Naive B cell (primary cell): ENCODE measurements at regions not wholly inside any gene's neighbourhood (a gene's known extent, or its start where the extent isn't known, plus 50 kb on each side); places are given as distances from the start of the nearest gene placed in this dataset.
A peak's percentile ranks its signal among the peaks of the same experiment; 100 is the strongest.

Experiments used
- ATAC-seq, 2 donors: fragments of 150-1000 bp; cut with Tn5 transposase; 2 replicates each; pipeline ENCODE4 v1.10.0; 2021; ENCODE audit warnings: low read depth in 2 of 2, mild to moderate bottlenecking in 2 of 2, moderate library complexity in 2 of 2
- DNase-seq: peaks from one replicate; pipeline ENCODE4 v3.0.0; 2022
- H3K27ac Mint-ChIP-seq, 6 donors: one replicate each; pipeline ENCODE4 v1.8.0; 2020 to 2022; ENCODE audit warnings: mild to moderate bottlenecking in 6 of 6, mixed read lengths in 6 of 6, moderate library complexity in 5 of 6, inconsistent platforms in 2 of 6
- H3K27me3 Mint-ChIP-seq, 3 donors: one replicate each; pipeline ENCODE4 v1.8.0; 2021 to 2022; ENCODE audit warnings: mixed read lengths in 3 of 3, mild to moderate bottlenecking in 1 of 3
- H3K36me3 Mint-ChIP-seq, 2 donors: one replicate each; pipeline ENCODE4 v1.8.0; 2020 to 2022; ENCODE audit warnings: mixed read lengths in 2 of 2, inconsistent platforms in 1 of 2, mild to moderate bottlenecking in 1 of 2
- H3K4me1 Mint-ChIP-seq, 3 donors: one replicate each; pipeline ENCODE4 v1.8.0; 2020 to 2022; ENCODE audit warnings: mixed read lengths in 3 of 3, inconsistent platforms in 1 of 3, mild to moderate bottlenecking in 1 of 3, moderate library complexity in 1 of 3
- H3K4me3 Mint-ChIP-seq, 8 donors: one replicate each; pipeline ENCODE4 v1.8.0; 2020 to 2022; ENCODE audit warnings: mild to moderate bottlenecking in 8 of 8, mixed read lengths in 8 of 8, moderate library complexity in 8 of 8, inconsistent platforms in 2 of 8
- H3K9me3 Mint-ChIP-seq, 7 donors: one replicate each; pipeline ENCODE4 v1.8.0; 2020 to 2022; ENCODE audit warnings: mixed read lengths in 7 of 7, mild to moderate bottlenecking in 5 of 7, inconsistent platforms in 2 of 7, moderate library complexity in 1 of 7

- ATAC-seq (no peak), DNase-seq (no peak)
- no peaks in the 10 kb centered on the region for H3K9me3 Mint-ChIP-seq
- H3K4me1 Mint-ChIP-seq: no peaks in the 10 kb centered on the region
- H3K4me3 Mint-ChIP-seq: peak overlapping the region in 1 of 8 donors; percentile 25
- H3K27ac Mint-ChIP-seq: no peak overlapping the region
- peaks cover 0 to 30% (median 11%) of the 10 kb centered on the region in 3 donors for H3K27me3 Mint-ChIP-seq
- H3K36me3 Mint-ChIP-seq: no peaks in the 10 kb centered on the region
Observed at GRCh38 chr17:62875296-62875695, 67.2 kb upstream of the MARCHF10 start.

GRCh38 chr17:62871291-62871690, 63.2 kb upstream of the MARCHF10 start:
- Mint-ChIP-seq H3K27ac (no peak overlapping the region), H3K36me3 (no peaks in the 10 kb centered on the region), H3K4me1 (no peaks in the 10 kb centered on the region), H3K9me3 (no peaks in the 10 kb centered on the region), H3K27me3 (peaks cover 9 to 53% (median 29%) of the 10 kb centered on the region in 3 donors), H3K4me3 (no peak overlapping the region)
- no peak for ATAC-seq
- DNase-seq: no peak

- no peak for DNase-seq
- H3K9me3 Mint-ChIP-seq: no peaks in the 10 kb centered on the region
- peaks cover 10 to 50% (median 29%) of the 10 kb centered on the region in 3 donors for H3K27me3 Mint-ChIP-seq
- no peak overlapping the region for H3K27ac Mint-ChIP-seq
- no peak for ATAC-seq
- H3K4me1 Mint-ChIP-seq: no peaks in the 10 kb centered on the region
- H3K36me3 Mint-ChIP-seq: no peaks in the 10 kb centered on the region
- H3K4me3 Mint-ChIP-seq: no peak overlapping the region
Observed at GRCh38 chr17:62870552-62870971, 62.4 kb upstream of the MARCHF10 start.

- DNase-seq (no peak), ATAC-seq (no peak)
- Mint-ChIP-seq H3K27ac (peak overlapping the region in 1 of 6 donors; percentile 7), H3K36me3 (no peaks in the 10 kb centered on the region), H3K9me3 (peaks cover 0 to 3% (median 0%) of the 10 kb centered on the region in 7 donors), H3K27me3 (peaks cover 14 to 50% (median 26%) of the 10 kb centered on the region in 3 donors), H3K4me3 (no peak overlapping the region), H3K4me1 (no peaks in the 10 kb centered on the region)
Observed at GRCh38 chr17:62870030-62870541, 62.0 kb upstream of the MARCHF10 start.

GRCh38 chr17:62868723-62869122, 60.6 kb upstream of the MARCHF10 start:
- ATAC-seq: no peak
- Mint-ChIP-seq H3K27me3 (peaks cover 14 to 38% (median 18%) of the 10 kb centered on the region in 3 donors), H3K27ac (no peak overlapping the region), H3K36me3 (no peaks in the 10 kb centered on the region), H3K9me3 (peaks cover 0 to 3% (median 0%) of the 10 kb centered on the region in 7 donors), H3K4me1 (no peaks in the 10 kb centered on the region), H3K4me3 (no peak overlapping the region)
- no peak for DNase-seq

- H3K4me3 Mint-ChIP-seq: no peak overlapping the region
- DNase-seq (no peak), ATAC-seq (no peak)
- H3K36me3 Mint-ChIP-seq: no peaks in the 10 kb centered on the region
- H3K27me3 Mint-ChIP-seq: peaks cover 14 to 42% (median 18%) of the 10 kb centered on the region in 3 donors
- H3K9me3 Mint-ChIP-seq: peaks cover 0 to 3% (median 0%) of the 10 kb centered on the region in 7 donors
- H3K27ac Mint-ChIP-seq: no peak overlapping the region
- no peaks in the 10 kb centered on the region for H3K4me1 Mint-ChIP-seq
Observed at GRCh38 chr17:62868008-62868407, 59.9 kb upstream of the MARCHF10 start.

GRCh38 chr17:62867303-62867702, 59.2 kb upstream of the MARCHF10 start:
- no peak for ATAC-seq
- Mint-ChIP-seq H3K27me3 (peaks cover 14 to 42% (median 18%) of the 10 kb centered on the region in 3 donors), H3K4me3 (no peak overlapping the region), H3K4me1 (no peaks in the 10 kb centered on the region), H3K27ac (no peak overlapping the region), H3K9me3 (peaks cover 0 to 3% (median 0%) of the 10 kb centered on the region in 7 donors), H3K36me3 (no peaks in the 10 kb centered on the region)
- no peak for DNase-seq

GRCh38 chr17:62866471-62866870, 58.4 kb upstream of the MARCHF10 start:
- H3K4me3 Mint-ChIP-seq: no peak overlapping the region
- H3K9me3 Mint-ChIP-seq: peaks cover 0 to 3% (median 0%) of the 10 kb centered on the region in 7 donors
- peak overlapping the region in 1 of 6 donors; percentile 29 for H3K27ac Mint-ChIP-seq
- H3K27me3 Mint-ChIP-seq: peaks cover 19 to 44% (median 27%) of the 10 kb centered on the region in 3 donors
- no peak for ATAC-seq
- H3K36me3 Mint-ChIP-seq: no peaks in the 10 kb centered on the region
- DNase-seq: no peak
- H3K4me1 Mint-ChIP-seq: no peaks in the 10 kb centered on the region

GRCh38 chr17:62865586-62865985, 57.5 kb upstream of the MARCHF10 start:
- H3K9me3 Mint-ChIP-seq: peaks cover 0 to 3% (median 0%) of the 10 kb centered on the region in 7 donors
- peaks cover 20 to 52% (median 33%) of the 10 kb centered on the region in 3 donors for H3K27me3 Mint-ChIP-seq
- DNase-seq (no peak), ATAC-seq (no peak)
- no peak overlapping the region for H3K27ac Mint-ChIP-seq
- H3K36me3 Mint-ChIP-seq: no peaks in the 10 kb centered on the region
- no peak overlapping the region for H3K4me3 Mint-ChIP-seq
- H3K4me1 Mint-ChIP-seq: no peaks in the 10 kb centered on the region

- Mint-ChIP-seq H3K27ac (no peak overlapping the region), H3K27me3 (peaks cover 17 to 35% (median 34%) of the 10 kb centered on the region in 3 donors), H3K9me3 (peaks cover 0 to 3% (median 0%) of the 10 kb centered on the region in 7 donors), H3K4me3 (no peak overlapping the region), H3K36me3 (no peaks in the 10 kb centered on the region), H3K4me1 (no peaks in the 10 kb centered on the region)
- ATAC-seq (no peak), DNase-seq (no peak)
Observed at GRCh38 chr17:62862251-62862650, 54.1 kb upstream of the MARCHF10 start.

- DNase-seq (no peak), ATAC-seq (no peak)
- Mint-ChIP-seq H3K27ac (no peak overlapping the region), H3K27me3 (peaks cover 17 to 26% (median 25%) of the 10 kb centered on the region in 3 donors), H3K9me3 (peaks cover 0 to 3% (median 0%) of the 10 kb centered on the region in 7 donors), H3K4me1 (no peaks in the 10 kb centered on the region), H3K4me3 (no peak overlapping the region), H3K36me3 (no peaks in the 10 kb centered on the region)
Observed at GRCh38 chr17:62860962-62861873, 53.1 kb upstream of the MARCHF10 start.

- no peaks in the 10 kb centered on the region for H3K36me3 Mint-ChIP-seq
- DNase-seq (no peak), ATAC-seq (no peak)
- no peaks in the 10 kb centered on the region for H3K9me3 Mint-ChIP-seq
- peaks cover 13 to 38% (median 28%) of the 10 kb centered on the region in 3 donors for H3K27me3 Mint-ChIP-seq
- no peak overlapping the region for H3K27ac Mint-ChIP-seq
- no peak overlapping the region for H3K4me3 Mint-ChIP-seq
- H3K4me1 Mint-ChIP-seq: no peaks in the 10 kb centered on the region
Observed at GRCh38 chr17:62859146-62859545, 51.0 kb upstream of the MARCHF10 start.
